SU-DHL-6 (cell line): ENCODE measurements at regions not wholly inside any gene's neighbourhood (a gene's known extent, or its start where the extent isn't known, plus 50 kb on each side); places are given as distances from the start of the nearest gene placed in this dataset.
A peak's percentile ranks its signal among the peaks of the same experiment; 100 is the strongest.
"Not testable (repeated sequence)": the region's sequence is repeated elsewhere in the genome, so short reads cannot be mapped to it uniquely, and the experiment has no call there.

Experiments used
- H2AFZ ChIP-seq: fragments of 200-600 bp; sonication (generic); 2 replicates; pipeline ENCODE4 v1.6.1; 2014; ENCODE audit warnings: low read depth, mild to moderate bottlenecking, moderate library complexity, mixed read lengths, antibody characterized with exemption, low read length; ENCODE audit not compliant: severe bottlenecking
- H3F3A ChIP-seq: fragments of 200-600 bp; shearing (Covaris generic); 2 replicates; pipeline ENCODE4 v1.6.0; 2016; ENCODE audit warnings: antibody characterized with exemption, mild to moderate bottlenecking; ENCODE audit not compliant: insufficient read depth
- H3K27ac ChIP-seq: fragments of 200-600 bp; sonication (generic); 2 replicates; pipeline ENCODE4 v1.5.1; 2016; ENCODE audit warnings: low read depth, mild to moderate bottlenecking, low read length, moderate library complexity, mixed read lengths
- H3K27me3 ChIP-seq: fragments of 200-600 bp; sonication (generic), shearing (Covaris generic); 2 replicates; pipeline ENCODE4 v1.6.0; 2014; ENCODE audit warnings: mild to moderate bottlenecking, low read length
- H3K36me3 ChIP-seq: fragments of 200-600 bp; sonication (generic); 2 replicates; pipeline ENCODE4 v1.6.1; 2014; ENCODE audit warnings: mild to moderate bottlenecking, low read length, mixed read lengths
- H3K4me2 ChIP-seq: fragments of 300-600, 200-600 bp; shearing (Covaris generic), sonication (generic); 2 replicates; pipeline ENCODE4 v1.6.0; 2014; ENCODE audit warnings: low read length, low read depth, mild to moderate bottlenecking; ENCODE audit not compliant: poor library complexity, severe bottlenecking
- H3K4me3 ChIP-seq: fragments of 200-600 bp; sonication (generic); 2 replicates; pipeline ENCODE4 v1.5.1; 2014; ENCODE audit warnings: antibody characterized with exemption, low read length, mild to moderate bottlenecking, mixed read lengths; ENCODE audit not compliant: insufficient read depth, poor library complexity, severe bottlenecking
- H3K79me2 ChIP-seq: fragments of 200-600 bp; sonication (generic); 2 replicates; pipeline ENCODE4 v1.6.1; 2014; ENCODE audit warnings: mild to moderate bottlenecking, low read length, moderate library complexity; ENCODE audit not compliant: insufficient read depth
- H3K9ac ChIP-seq: fragments of 200-600 bp; sonication (generic); 2 replicates; pipeline ENCODE4 v1.7.0; 2014; ENCODE audit warnings: mild to moderate bottlenecking, low read length
- H3K9me2 ChIP-seq: fragments of 200-600 bp; sonication (generic); replicated peaks from 2 replicates; pipeline ENCODE4 v1.6.1; 2014; ENCODE audit warnings: low read length; ENCODE audit not compliant: insufficient read depth
- H3K9me3 ChIP-seq: fragments of 200-600 bp; sonication (generic); 2 replicates; pipeline ENCODE4 v1.6.1; 2014; ENCODE audit warnings: low read length, mixed read lengths; ENCODE audit not compliant: insufficient read depth
- H4K20me1 ChIP-seq: fragments of 200-600 bp; sonication (generic); 2 replicates; pipeline ENCODE4 v1.6.1; 2014; ENCODE audit warnings: low read depth, mild to moderate bottlenecking, antibody characterized with exemption, low read length, moderate library complexity, mixed read lengths
- EZH2phosphoT487 ChIP-seq: fragments of 200-600 bp; sonication (generic), shearing (Covaris generic); conservative IDR thresholded peaks from 2 replicates; pipeline ENCODE4 v1.6.1; 2018; ENCODE audit warnings: mild to moderate bottlenecking, antibody characterized with exemption, low read length, moderate library complexity, mixed read lengths
- TF ChIP-seq, protein P1 (sequence below): fragments of 200-600 bp; sonication (generic); IDR thresholded peaks from one replicate; pipeline ENCODE4 v1.5.1; 2017; ENCODE audit warnings: antibody characterized with exemption, mild to moderate bottlenecking, low read length, moderate library complexity; ENCODE audit not compliant: insufficient read depth, poor library complexity, severe bottlenecking

GRCh38 chr5:63401436-63402046, 560.7 kb downstream of the HTR1A start:
- no peaks in the 10 kb centered on the region for H4K20me1 ChIP-seq

DNA sequence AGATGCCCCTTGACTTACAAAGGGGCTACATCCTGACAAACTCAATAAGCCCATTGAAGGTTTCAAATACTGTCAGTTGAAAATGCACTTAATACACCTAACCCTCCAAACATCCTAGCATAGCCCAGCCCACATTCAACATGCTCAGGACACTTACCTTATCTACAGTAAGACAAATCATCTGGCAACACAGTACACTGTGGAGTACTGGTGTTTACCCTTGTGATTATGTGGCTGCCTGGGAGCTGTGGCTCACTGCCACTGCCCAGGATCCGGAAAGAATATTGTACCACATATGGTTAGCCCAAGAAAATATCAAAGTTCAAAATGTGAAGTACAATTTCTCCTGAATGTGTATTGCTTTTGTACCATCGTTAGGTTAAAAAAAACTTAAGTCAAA, 562.2 kb downstream of the HTR1A start:
- TF ChIP-seq EZH2phosphoT487: no peak
- TF ChIP-seq, protein P1, sequence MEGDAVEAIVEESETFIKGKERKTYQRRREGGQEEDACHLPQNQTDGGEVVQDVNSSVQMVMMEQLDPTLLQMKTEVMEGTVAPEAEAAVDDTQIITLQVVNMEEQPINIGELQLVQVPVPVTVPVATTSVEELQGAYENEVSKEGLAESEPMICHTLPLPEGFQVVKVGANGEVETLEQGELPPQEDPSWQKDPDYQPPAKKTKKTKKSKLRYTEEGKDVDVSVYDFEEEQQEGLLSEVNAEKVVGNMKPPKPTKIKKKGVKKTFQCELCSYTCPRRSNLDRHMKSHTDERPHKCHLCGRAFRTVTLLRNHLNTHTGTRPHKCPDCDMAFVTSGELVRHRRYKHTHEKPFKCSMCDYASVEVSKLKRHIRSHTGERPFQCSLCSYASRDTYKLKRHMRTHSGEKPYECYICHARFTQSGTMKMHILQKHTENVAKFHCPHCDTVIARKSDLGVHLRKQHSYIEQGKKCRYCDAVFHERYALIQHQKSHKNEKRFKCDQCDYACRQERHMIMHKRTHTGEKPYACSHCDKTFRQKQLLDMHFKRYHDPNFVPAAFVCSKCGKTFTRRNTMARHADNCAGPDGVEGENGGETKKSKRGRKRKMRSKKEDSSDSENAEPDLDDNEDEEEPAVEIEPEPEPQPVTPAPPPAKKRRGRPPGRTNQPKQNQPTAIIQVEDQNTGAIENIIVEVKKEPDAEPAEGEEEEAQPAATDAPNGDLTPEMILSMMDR: no peak
- no peak overlapping the region for H3K4me2 ChIP-seq
- H3F3A ChIP-seq: no peaks in the 10 kb centered on the region
- H3K9ac ChIP-seq: no peak overlapping the region
- no peaks in the 10 kb centered on the region for H3K79me2 ChIP-seq
- no peaks in the 10 kb centered on the region for H3K9me3 ChIP-seq
- no peaks in the 10 kb centered on the region for H3K36me3 ChIP-seq
- no peak overlapping the region for H3K4me3 ChIP-seq
- no peak overlapping the region for H3K27ac ChIP-seq
- H4K20me1 ChIP-seq: 0 out of 2 replicates have a peak, but pooled peaks cover 1% of the 10 kb centered on the region
- no peaks in the 10 kb centered on the region for H3K9me2 ChIP-seq
- H3K27me3 ChIP-seq: no peaks in the 10 kb centered on the region
- no peak overlapping the region for H2AFZ ChIP-seq

More at GRCh38 chr5:63401436-63402046, 560.7 kb downstream of the HTR1A start:
- no peaks in the 10 kb centered on the region for H3K9me3 ChIP-seq
- H3K9ac ChIP-seq: no peak overlapping the region
- no peaks in the 10 kb centered on the region for H3K79me2 ChIP-seq
- H3K4me2 ChIP-seq: no peak overlapping the region
- no peak overlapping the region for H3K4me3 ChIP-seq
- TF ChIP-seq EZH2phosphoT487: no peak
- TF ChIP-seq, protein P1: peak; percentile 85
- H2AFZ ChIP-seq: no peak overlapping the region
- no peaks in the 10 kb centered on the region for H3F3A ChIP-seq
- H3K9me2 ChIP-seq: no peaks in the 10 kb centered on the region
- H3K27ac ChIP-seq: no peak overlapping the region
- H3K27me3 ChIP-seq: no peaks in the 10 kb centered on the region
- H3K36me3 ChIP-seq: no peaks in the 10 kb centered on the region

- Histone ChIP-seq H3K9me2 (no peaks in the 10 kb centered on the region), H3K27ac (no peak overlapping the region), H3K4me2 (no peak overlapping the region), H3K27me3 (no peaks in the 10 kb centered on the region), H4K20me1 (0 out of 2 replicates have a peak, but pooled peaks cover 5% of the 10 kb centered on the region), H2AFZ (no peak overlapping the region), H3F3A (no peaks in the 10 kb centered on the region), H3K79me2 (no peaks in the 10 kb centered on the region), H3K36me3 (no peaks in the 10 kb centered on the region), H3K4me3 (no peak overlapping the region), H3K9ac (no peak overlapping the region), H3K9me3 (no peaks in the 10 kb centered on the region)
- TF ChIP-seq, protein P1: no peak
- no peak for TF ChIP-seq EZH2phosphoT487
Measured at GRCh38 chr5:63398346-63398745, 563.9 kb downstream of the HTR1A start.

- not testable (repeated sequence) for H3K36me3 ChIP-seq, H3K9me2 ChIP-seq, H3K4me3 ChIP-seq, H3K27me3 ChIP-seq, H3F3A ChIP-seq, H3K9ac ChIP-seq, H3K4me2 ChIP-seq, H2AFZ ChIP-seq, H3K27ac ChIP-seq, H3K9me3 ChIP-seq, H4K20me1 ChIP-seq, H3K79me2 ChIP-seq
Measured at GRCh38 chr5:63388188-63388587, 574.1 kb downstream of the HTR1A start.
